Right lobe of liver (tissue), 4 donors: ENCODE measurements at regions not wholly inside any gene's neighbourhood (a gene's known extent, or its start where the extent isn't known, plus 50 kb on each side); places are given as distances from the start of the nearest gene placed in this dataset.

Experiments
- CTCF ChIP-seq, 4 donors: fragments of 200-600 bp in 3 of 4; fragments of 450-650 bp in 1 of 4; IDR thresholded peaks; one replicate each; pipeline versions ENCODE4 v1.5.1 to v1.8.0; 2016 to 2022; ENCODE audit warnings: antibody characterized with exemption in 4 of 4, mild to moderate bottlenecking in 2 of 4
- POLR2A ChIP-seq: fragments of 450-650 bp; IDR thresholded peaks from one replicate; pipeline ENCODE4 v1.6.1; 2017; ENCODE audit warnings: antibody characterized with exemption, mild to moderate bottlenecking
- donor health status: DM: no; HTN: no; CAD: no.
- donor health status: DM: no; HTN: no; CAD: no.
- donor health status: DM: no; HTN: yes; CAD: no.

DNA sequence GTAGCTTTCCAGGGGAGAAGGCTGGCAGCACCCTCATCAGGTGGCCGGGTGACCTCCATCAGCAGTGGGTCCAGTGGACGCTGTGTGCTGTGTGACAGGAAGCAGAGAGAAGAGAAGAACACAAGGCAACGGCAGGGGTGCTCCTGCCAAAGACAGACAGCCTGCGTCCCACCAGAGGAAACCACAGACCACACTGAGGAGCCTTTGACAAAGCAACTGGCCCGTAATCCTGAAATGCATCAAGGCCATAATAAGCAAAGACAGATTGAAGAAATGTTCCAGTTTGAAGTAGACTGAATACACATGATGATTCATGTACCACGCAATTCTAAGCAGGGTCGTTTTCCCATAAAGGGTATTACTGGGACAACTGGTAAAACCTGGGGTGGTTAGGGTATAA, 172.4 kb downstream of the FBXO15 start:
- no peak for TF ChIP-seq CTCF (IDR thresholded peaks at IDR 0.05)
- TF ChIP-seq POLR2A: no peak
